Mononuclear cell (primary cell): ENCODE measurements at regions not wholly inside any gene's neighbourhood (a gene's known extent, or its start where the extent isn't known, plus 50 kb on each side); places are given as distances from the start of the nearest gene placed in this dataset.

Experiments
- H3K27me3 ChIP-seq: 2 replicates; pipeline ENCODE4 v1.6.0; 2011; ENCODE audit warnings: low read length, control low read depth; ENCODE audit not compliant: insufficient read depth
- H3K4me1 ChIP-seq: 2 replicates; pipeline ENCODE4 v1.5.1; 2011; ENCODE audit warnings: mild to moderate bottlenecking, low read length, control low read depth; ENCODE audit not compliant: insufficient read depth
- H3K4me3 ChIP-seq: 2 replicates; pipeline ENCODE4 v1.5.1; 2011; ENCODE audit warnings: mild to moderate bottlenecking, low read length, moderate library complexity
- H3K9me3 ChIP-seq: 2 replicates; pipeline ENCODE4 v1.5.1; 2011; ENCODE audit warnings: low read depth, mild to moderate bottlenecking, control low read depth, low read length

- no peaks in the 10 kb centered on the region for H3K27me3 ChIP-seq
- no peaks in the 10 kb centered on the region for H3K9me3 ChIP-seq
- H3K4me1 ChIP-seq = no peaks in the 10 kb centered on the region
- H3K4me3 ChIP-seq = no peak overlapping the region
These were observed 407.2 kb downstream of the HLX start for GRCh38 chr1:221286399-221286798.

- H3K27me3 ChIP-seq = no peaks in the 10 kb centered on the region
- no peaks in the 10 kb centered on the region for H3K4me1 ChIP-seq
- H3K9me3 ChIP-seq = no peaks in the 10 kb centered on the region
- no peak overlapping the region for H3K4me3 ChIP-seq
These were observed 409.9 kb downstream of the HLX start for GRCh38 chr1:221289103-221289502.

- no peak overlapping the region for H3K4me3 ChIP-seq
- H3K27me3 ChIP-seq = no peaks in the 10 kb centered on the region
- H3K9me3 ChIP-seq = no peaks in the 10 kb centered on the region
- no peaks in the 10 kb centered on the region for H3K4me1 ChIP-seq
These were observed 411.4 kb downstream of the HLX start for GRCh38 chr1:221290669-221291068.

GRCh38 chr1:221291113-221291512 is 411.9 kb downstream of the HLX start:
- Histone ChIP-seq H3K4me3 (no peak overlapping the region), H3K9me3 (no peaks in the 10 kb centered on the region), H3K27me3 (no peaks in the 10 kb centered on the region), H3K4me1 (no peaks in the 10 kb centered on the region)

GRCh38 chr1:221292652-221293051 is 413.4 kb downstream of the HLX start:
- no peaks in the 10 kb centered on the region for H3K27me3 ChIP-seq
- H3K4me3 ChIP-seq = no peak overlapping the region
- no peaks in the 10 kb centered on the region for H3K4me1 ChIP-seq
- no peaks in the 10 kb centered on the region for H3K9me3 ChIP-seq

GRCh38 chr1:221294242-221294641 is 415.0 kb downstream of the HLX start:
- Histone ChIP-seq H3K9me3 (no peaks in the 10 kb centered on the region), H3K4me3 (no peak overlapping the region), H3K4me1 (no peaks in the 10 kb centered on the region), H3K27me3 (no peaks in the 10 kb centered on the region)

GRCh38 chr1:221302357-221302756 is 423.1 kb downstream of the HLX start:
- Histone ChIP-seq H3K4me1 (no peaks in the 10 kb centered on the region), H3K4me3 (no peak overlapping the region), H3K27me3 (no peaks in the 10 kb centered on the region), H3K9me3 (no peaks in the 10 kb centered on the region)

GRCh38 chr1:221302810-221303209 is 423.6 kb downstream of the HLX start:
- no peaks in the 10 kb centered on the region for H3K4me1 ChIP-seq
- no peak overlapping the region for H3K4me3 ChIP-seq

GRCh38 chr1:221303623-221304022 is 424.4 kb downstream of the HLX start:
- H3K9me3 ChIP-seq = no peaks in the 10 kb centered on the region
- H3K27me3 ChIP-seq = no peaks in the 10 kb centered on the region
- no peaks in the 10 kb centered on the region for H3K4me1 ChIP-seq
- H3K4me3 ChIP-seq = no peak overlapping the region

More at GRCh38 chr1:221302810-221303209, 423.6 kb downstream of the HLX start:
- H3K9me3 ChIP-seq = no peaks in the 10 kb centered on the region
- H3K27me3 ChIP-seq = no peaks in the 10 kb centered on the region

GRCh38 chr1:221306239-221306638 is 427.0 kb downstream of the HLX start:
- Histone ChIP-seq H3K4me1 (no peaks in the 10 kb centered on the region), H3K4me3 (no peak overlapping the region), H3K9me3 (no peaks in the 10 kb centered on the region), H3K27me3 (no peaks in the 10 kb centered on the region)

- no peak overlapping the region for H3K4me3 ChIP-seq
- H3K9me3 ChIP-seq = no peaks in the 10 kb centered on the region
- H3K27me3 ChIP-seq = no peaks in the 10 kb centered on the region
- no peaks in the 10 kb centered on the region for H3K4me1 ChIP-seq
These were observed 429.6 kb downstream of the HLX start for GRCh38 chr1:221308534-221309511.

- no peaks in the 10 kb centered on the region for H3K9me3 ChIP-seq
- H3K4me1 ChIP-seq = no peaks in the 10 kb centered on the region
- H3K27me3 ChIP-seq = no peaks in the 10 kb centered on the region
- H3K4me3 ChIP-seq = no peak overlapping the region
These were observed 430.5 kb downstream of the HLX start for GRCh38 chr1:221309723-221310122.

GRCh38 chr1:221310180-221310579 is 430.9 kb downstream of the HLX start:
- Histone ChIP-seq H3K4me1 (no peaks in the 10 kb centered on the region), H3K4me3 (no peak overlapping the region), H3K27me3 (no peaks in the 10 kb centered on the region), H3K9me3 (no peaks in the 10 kb centered on the region)

GRCh38 chr1:221315330-221315729 is 426.6 kb downstream of the DUSP10 start:
- Histone ChIP-seq H3K4me1 (no peaks in the 10 kb centered on the region), H3K27me3 (no peaks in the 10 kb centered on the region), H3K4me3 (no peak overlapping the region), H3K9me3 (no peaks in the 10 kb centered on the region)

- Histone ChIP-seq H3K27me3 (no peaks in the 10 kb centered on the region), H3K4me3 (no peak overlapping the region), H3K9me3 (no peaks in the 10 kb centered on the region), H3K4me1 (no peaks in the 10 kb centered on the region)
These were observed 425.3 kb downstream of the DUSP10 start for GRCh38 chr1:221316491-221317056.

GRCh38 chr1:221317537-221317936 is 424.4 kb downstream of the DUSP10 start:
- H3K9me3 ChIP-seq = no peaks in the 10 kb centered on the region
- no peak overlapping the region for H3K4me3 ChIP-seq
- H3K4me1 ChIP-seq = no peaks in the 10 kb centered on the region
- H3K27me3 ChIP-seq = no peaks in the 10 kb centered on the region
